ENCODE measurements at regions not wholly inside any gene's neighbourhood (a gene's known extent, or its start where the extent isn't known, plus 50 kb on each side); places are given as distances from the start of the nearest gene placed in this dataset.

- FAIRE-seq (no peak), DNase-seq (ENCODE audit: extremely low spot score, insufficient read length, low read depth) (no peak)
Observed at GRCh38 chr3:76049776-76050175, 264.4 kb upstream of the ZNF717 start.

GRCh38 chr3:76051145-76051544 lies 265.8 kb upstream of the ZNF717 start:
- FAIRE-seq (no peak), DNase-seq (ENCODE audit: extremely low spot score, insufficient read length, low read depth) (no peak)

- FAIRE-seq (no peak), DNase-seq (ENCODE audit: extremely low spot score, insufficient read length, low read depth) (no peak)
Observed at GRCh38 chr3:76054404-76054803, 269.1 kb upstream of the ZNF717 start.

- DNase-seq (ENCODE audit: extremely low spot score, insufficient read length, low read depth), result no peak
- FAIRE-seq, result no peak
Observed at GRCh38 chr3:76061654-76062053, 276.3 kb upstream of the ZNF717 start.

- DNase-seq (ENCODE audit: extremely low spot score, insufficient read length, low read depth), result no peak
- FAIRE-seq, result no peak
Observed at GRCh38 chr3:76063019-76063418, 277.7 kb upstream of the ZNF717 start.

- no peak for FAIRE-seq
- DNase-seq (ENCODE audit: extremely low spot score, insufficient read length, low read depth), result no peak
Observed at GRCh38 chr3:76063811-76064210, 278.5 kb upstream of the ZNF717 start.

GRCh38 chr3:76065964-76066363 lies 280.6 kb upstream of the ZNF717 start:
- DNase-seq (ENCODE audit: extremely low spot score, insufficient read length, low read depth) (no peak), FAIRE-seq (no peak)

GRCh38 chr3:76078101-76078500 lies 292.8 kb upstream of the ZNF717 start:
- FAIRE-seq, result no peak

GRCh38 chr3:76083992-76084391 lies 298.6 kb upstream of the ZNF717 start:
- DNase-seq (ENCODE audit: extremely low spot score, insufficient read length, low read depth) (no peak), FAIRE-seq (no peak)

More at GRCh38 chr3:76078101-76078500, 292.8 kb upstream of the ZNF717 start:
- no peak for DNase-seq (ENCODE audit: extremely low spot score, insufficient read length, low read depth)

- no peak for FAIRE-seq
- no peak for DNase-seq (ENCODE audit: extremely low spot score, insufficient read length, low read depth)
Observed at GRCh38 chr3:76096036-76096435, 310.7 kb upstream of the ZNF717 start.

GRCh38 chr3:76096836-76097588 lies 311.7 kb upstream of the ZNF717 start:
- DNase-seq (ENCODE audit: extremely low spot score, insufficient read length, low read depth) (no peak), FAIRE-seq (no peak)

GRCh38 chr3:76097589-76097969 lies 312.2 kb upstream of the ZNF717 start:
- DNase-seq (ENCODE audit: extremely low spot score, insufficient read length, low read depth) (no peak), FAIRE-seq (no peak)

- FAIRE-seq (no peak), DNase-seq (ENCODE audit: extremely low spot score, insufficient read length, low read depth) (no peak)
Observed at GRCh38 chr3:76099956-76100355, 314.6 kb upstream of the ZNF717 start.

- DNase-seq (ENCODE audit: extremely low spot score, insufficient read length, low read depth), result no peak
- FAIRE-seq, result no peak
Observed at GRCh38 chr3:76107935-76108570, 322.7 kb upstream of the ZNF717 start.

GRCh38 chr3:76111808-76112207 lies 326.5 kb upstream of the ZNF717 start:
- FAIRE-seq, result no peak
- DNase-seq (ENCODE audit: extremely low spot score, insufficient read length, low read depth), result no peak

GRCh38 chr3:76122007-76122406 lies 336.7 kb upstream of the ZNF717 start:
- DNase-seq (ENCODE audit: extremely low spot score, insufficient read length, low read depth), result no peak
- no peak for FAIRE-seq

- no peak for DNase-seq (ENCODE audit: extremely low spot score, insufficient read length, low read depth)
- no peak for FAIRE-seq
Observed at GRCh38 chr3:76129441-76129840, 344.1 kb upstream of the ZNF717 start.

- no peak for FAIRE-seq
- DNase-seq (ENCODE audit: extremely low spot score, insufficient read length, low read depth), result no peak
Observed at GRCh38 chr3:76131396-76132153, 346.2 kb upstream of the ZNF717 start.

- FAIRE-seq, result no peak
- no peak for DNase-seq (ENCODE audit: extremely low spot score, insufficient read length, low read depth)
Observed at GRCh38 chr3:76132154-76132470, 346.8 kb upstream of the ZNF717 start.

- FAIRE-seq, result no peak
- no peak for DNase-seq (ENCODE audit: extremely low spot score, insufficient read length, low read depth)
Observed at GRCh38 chr3:76134166-76134565, 348.8 kb upstream of the ZNF717 start.

- DNase-seq (ENCODE audit: extremely low spot score, insufficient read length, low read depth) (no peak), FAIRE-seq (no peak)
Observed at GRCh38 chr3:76138921-76139320, 353.6 kb upstream of the ZNF717 start.
